Liver (tissue), 8 donors: ENCODE measurements at regions not wholly inside any gene's neighbourhood (a gene's known extent, or its start where the extent isn't known, plus 50 kb on each side); places are given as distances from the start of the nearest gene placed in this dataset.

Experiments
- DNase-seq: peaks from one replicate; pipeline ENCODE4 v3.0.0-alpha.2; 2017; ENCODE audit warnings: low spot score
- H3K27ac ChIP-seq, 2 donors: one replicate each; pipeline ENCODE4 v1.7.0; 2013; ENCODE audit warnings: inconsistent platforms in 2 of 2, low read length in 2 of 2, control low read depth in 1 of 2, low read depth in 1 of 2, mild to moderate bottlenecking in 1 of 2
- H3K27me3 ChIP-seq, 4 donors: one replicate each; pipeline versions ENCODE4 v1.6.1 to v1.7.0; 2013; ENCODE audit warnings: low read length in 3 of 4, inconsistent platforms in 1 of 4, mild to moderate bottlenecking in 1 of 4, moderate library complexity in 1 of 4; ENCODE audit not compliant: control insufficient read depth in 4 of 4, insufficient read depth in 4 of 4
- H3K36me3 ChIP-seq, 4 donors: one replicate each; pipeline versions ENCODE4 v1.6.1 to v1.7.0; 2013; ENCODE audit warnings: low read length in 3 of 4, mild to moderate bottlenecking in 3 of 4, low read depth in 1 of 4, moderate library complexity in 1 of 4; ENCODE audit not compliant: control insufficient read depth in 4 of 4, insufficient read depth in 3 of 4
- H3K4me1 ChIP-seq, 4 donors: one replicate each; pipeline versions ENCODE4 v1.6.1 to v1.7.0; 2013; ENCODE audit warnings: low read length in 3 of 4, mild to moderate bottlenecking in 3 of 4, moderate library complexity in 1 of 4; ENCODE audit not compliant: control insufficient read depth in 4 of 4, insufficient read depth in 4 of 4
- H3K4me3 ChIP-seq, 3 donors: one replicate each; pipeline versions ENCODE4 v1.6.1 to v1.7.0; 2013; ENCODE audit warnings: low read length in 3 of 3, control low read depth in 1 of 3, low read depth in 1 of 3, mild to moderate bottlenecking in 1 of 3
- H3K9ac ChIP-seq, 2 donors: one replicate each; pipeline ENCODE4 v1.7.0; 2013; ENCODE audit warnings: low read length in 2 of 2, mild to moderate bottlenecking in 2 of 2, moderate library complexity in 2 of 2, control low read depth in 1 of 2, low read depth in 1 of 2
- H3K9me3 ChIP-seq, 4 donors: one replicate each; pipeline versions ENCODE4 v1.6.1 to v1.7.0; 2013; ENCODE audit warnings: low read length in 3 of 4; ENCODE audit not compliant: control insufficient read depth in 4 of 4
- EGR1 ChIP-seq, 2 donors: IDR thresholded peaks; 2 replicates each; pipeline ENCODE4 v1.6.1; 2016 to 2018; ENCODE audit warnings: antibody characterized with exemption in 2 of 2, low read depth in 2 of 2
- FOXA1 ChIP-seq: IDR thresholded peaks from 2 replicates; pipeline ENCODE4 v1.6.1; 2016; ENCODE audit warnings: antibody characterized with exemption
- FOXA2 ChIP-seq: IDR thresholded peaks from 2 replicates; pipeline ENCODE4 v1.6.1; 2016; ENCODE audit warnings: antibody characterized with exemption
- GABPA ChIP-seq, 2 donors: IDR thresholded peaks in 1 of 2; conservative IDR thresholded peaks in 1 of 2; 2 replicates each; pipeline ENCODE4 v1.6.1; 2016; ENCODE audit warnings: antibody characterized with exemption in 2 of 2, mild to moderate bottlenecking in 1 of 2, moderate library complexity in 1 of 2
- HNF4A ChIP-seq, 2 donors: conservative IDR thresholded peaks; 2 replicates each; pipeline ENCODE4 v1.6.1; 2016; ENCODE audit warnings: antibody characterized with exemption in 2 of 2, mild to moderate bottlenecking in 2 of 2
- HNF4G ChIP-seq: IDR thresholded peaks from 2 replicates; pipeline ENCODE4 v1.6.1; 2016; ENCODE audit warnings: antibody characterized with exemption
- JUND ChIP-seq, 2 donors: IDR thresholded peaks; 2 replicates each; pipeline ENCODE4 v1.6.1; 2016; ENCODE audit warnings: antibody characterized with exemption in 2 of 2
- NR2F2 ChIP-seq: IDR thresholded peaks from 2 replicates; pipeline ENCODE4 v1.6.1; 2016; ENCODE audit warnings: antibody characterized with exemption
- RAD21 ChIP-seq, 2 donors: IDR thresholded peaks; 2 replicates each; pipeline ENCODE4 v1.6.1; 2016; ENCODE audit warnings: antibody characterized with exemption in 2 of 2, mild to moderate bottlenecking in 2 of 2
- RXRA ChIP-seq, 2 donors: IDR thresholded peaks; 2 replicates each; pipeline ENCODE4 v1.6.1; 2017 to 2018; ENCODE audit warnings: antibody characterized with exemption in 2 of 2, mild to moderate bottlenecking in 1 of 2
- SP1 ChIP-seq: IDR thresholded peaks from 2 replicates; pipeline ENCODE4 v1.6.1; 2018; ENCODE audit warnings: antibody characterized with exemption, mild to moderate bottlenecking
- TAF1 ChIP-seq: conservative IDR thresholded peaks from 2 replicates; pipeline ENCODE4 v1.6.1; 2016; ENCODE audit warnings: antibody characterized with exemption, mild to moderate bottlenecking
- YY1 ChIP-seq: IDR thresholded peaks from 2 replicates; pipeline ENCODE4 v1.6.1; 2016; ENCODE audit warnings: antibody characterized with exemption, mild to moderate bottlenecking
- WGBS: extraction: QIAGEN DNeasy Blood & Tissue Kit; methylation state at CpG from one replicate; pipeline ENCODE4 v1.1.7; 2013; 5-methylcytosine and 5-hydroxymethylcytosine counted together
- TF ChIP-seq, protein P1 (sequence below): IDR thresholded peaks from 2 replicates; pipeline ENCODE4 v1.6.1; 2016; ENCODE audit warnings: antibody characterized with exemption
- TF ChIP-seq, protein P2 (sequence below): IDR thresholded peaks from 2 replicates; pipeline ENCODE4 v1.6.1; 2016; ENCODE audit warnings: antibody characterized with exemption
- TF ChIP-seq, protein P3 (sequence below): IDR thresholded peaks from 2 replicates; pipeline ENCODE4 v1.6.1; 2016; ENCODE audit warnings: antibody characterized with exemption, mild to moderate bottlenecking
- TF ChIP-seq, protein P4 (sequence below): IDR thresholded peaks from 2 replicates; pipeline ENCODE4 v1.6.1; 2016; ENCODE audit warnings: antibody characterized with exemption
- TF ChIP-seq, protein P5 (sequence below): fragments of 150-350 bp; IDR thresholded peaks from 2 replicates; pipeline ENCODE4 v1.5.1; 2017; ENCODE audit warnings: improper control_type of control experiment, low read depth, low read length; ENCODE audit not compliant: missing input control
- donor health status: healthy.
- donor health status: healthy.
- donor health status: healthy.
- donor health status: healthy.
- donor health status: healthy.

DNA sequence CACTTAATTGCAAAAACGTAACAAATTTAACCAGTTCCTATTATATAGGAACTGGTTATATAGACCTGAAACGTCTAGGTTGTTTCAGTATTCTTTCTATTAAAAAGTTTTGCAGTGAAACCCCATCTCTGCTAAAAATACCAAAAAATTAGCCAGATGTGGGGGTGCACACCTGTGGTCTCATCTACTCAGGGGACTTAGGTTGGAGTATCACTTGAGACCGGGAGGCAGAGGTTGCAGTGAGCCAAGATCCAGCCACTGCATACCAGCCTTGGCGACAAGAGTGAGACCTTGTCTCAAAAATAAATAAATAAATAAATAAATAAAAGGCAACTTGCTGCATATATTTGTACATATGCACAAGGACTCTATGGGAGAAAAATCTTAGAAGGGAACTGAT lies 387.0 kb downstream of the TUSC7 start:
- 78% methylated on average over 4 of the region's 4 CpGs for WGBS
- Histone ChIP-seq H3K9me3 (no peaks in the 10 kb centered on the region), H3K27me3 (no peaks in the 10 kb centered on the region), H3K36me3 (peaks cover 0 to 2% (median 0%) of the 10 kb centered on the region in 4 donors), H3K4me3 (no peak overlapping the region), H3K4me1 (no peaks in the 10 kb centered on the region), H3K9ac (no peak overlapping the region), H3K27ac (no peak overlapping the region)
- DNase-seq: no peak
- TF ChIP-seq JUND (IDR thresholded peaks at IDR 0.05): no peak
- TF ChIP-seq TAF1: no peak
- TF ChIP-seq, protein P1, sequence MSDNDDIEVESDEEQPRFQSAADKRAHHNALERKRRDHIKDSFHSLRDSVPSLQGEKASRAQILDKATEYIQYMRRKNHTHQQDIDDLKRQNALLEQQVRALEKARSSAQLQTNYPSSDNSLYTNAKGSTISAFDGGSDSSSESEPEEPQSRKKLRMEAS: no peak
- TF ChIP-seq, protein P2, sequence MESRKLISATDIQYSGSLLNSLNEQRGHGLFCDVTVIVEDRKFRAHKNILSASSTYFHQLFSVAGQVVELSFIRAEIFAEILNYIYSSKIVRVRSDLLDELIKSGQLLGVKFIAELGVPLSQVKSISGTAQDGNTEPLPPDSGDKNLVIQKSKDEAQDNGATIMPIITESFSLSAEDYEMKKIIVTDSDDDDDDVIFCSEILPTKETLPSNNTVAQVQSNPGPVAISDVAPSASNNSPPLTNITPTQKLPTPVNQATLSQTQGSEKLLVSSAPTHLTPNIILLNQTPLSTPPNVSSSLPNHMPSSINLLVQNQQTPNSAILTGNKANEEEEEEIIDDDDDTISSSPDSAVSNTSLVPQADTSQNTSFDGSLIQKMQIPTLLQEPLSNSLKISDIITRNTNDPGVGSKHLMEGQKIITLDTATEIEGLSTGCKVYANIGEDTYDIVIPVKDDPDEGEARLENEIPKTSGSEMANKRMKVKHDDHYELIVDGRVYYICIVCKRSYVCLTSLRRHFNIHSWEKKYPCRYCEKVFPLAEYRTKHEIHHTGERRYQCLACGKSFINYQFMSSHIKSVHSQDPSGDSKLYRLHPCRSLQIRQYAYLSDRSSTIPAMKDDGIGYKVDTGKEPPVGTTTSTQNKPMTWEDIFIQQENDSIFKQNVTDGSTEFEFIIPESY: no peak
- no peak for TF ChIP-seq YY1
- TF ChIP-seq RXRA (IDR thresholded peaks at IDR 0.05): no peak
- no peak for TF ChIP-seq EGR1 (IDR thresholded peaks at IDR 0.05; ENCODE audit: low read depth in 2 of 2)
- TF ChIP-seq HNF4A (conservative IDR thresholded peaks at IDR 0.05): no peak
- no peak for TF ChIP-seq HNF4G
- TF ChIP-seq, protein P3, sequence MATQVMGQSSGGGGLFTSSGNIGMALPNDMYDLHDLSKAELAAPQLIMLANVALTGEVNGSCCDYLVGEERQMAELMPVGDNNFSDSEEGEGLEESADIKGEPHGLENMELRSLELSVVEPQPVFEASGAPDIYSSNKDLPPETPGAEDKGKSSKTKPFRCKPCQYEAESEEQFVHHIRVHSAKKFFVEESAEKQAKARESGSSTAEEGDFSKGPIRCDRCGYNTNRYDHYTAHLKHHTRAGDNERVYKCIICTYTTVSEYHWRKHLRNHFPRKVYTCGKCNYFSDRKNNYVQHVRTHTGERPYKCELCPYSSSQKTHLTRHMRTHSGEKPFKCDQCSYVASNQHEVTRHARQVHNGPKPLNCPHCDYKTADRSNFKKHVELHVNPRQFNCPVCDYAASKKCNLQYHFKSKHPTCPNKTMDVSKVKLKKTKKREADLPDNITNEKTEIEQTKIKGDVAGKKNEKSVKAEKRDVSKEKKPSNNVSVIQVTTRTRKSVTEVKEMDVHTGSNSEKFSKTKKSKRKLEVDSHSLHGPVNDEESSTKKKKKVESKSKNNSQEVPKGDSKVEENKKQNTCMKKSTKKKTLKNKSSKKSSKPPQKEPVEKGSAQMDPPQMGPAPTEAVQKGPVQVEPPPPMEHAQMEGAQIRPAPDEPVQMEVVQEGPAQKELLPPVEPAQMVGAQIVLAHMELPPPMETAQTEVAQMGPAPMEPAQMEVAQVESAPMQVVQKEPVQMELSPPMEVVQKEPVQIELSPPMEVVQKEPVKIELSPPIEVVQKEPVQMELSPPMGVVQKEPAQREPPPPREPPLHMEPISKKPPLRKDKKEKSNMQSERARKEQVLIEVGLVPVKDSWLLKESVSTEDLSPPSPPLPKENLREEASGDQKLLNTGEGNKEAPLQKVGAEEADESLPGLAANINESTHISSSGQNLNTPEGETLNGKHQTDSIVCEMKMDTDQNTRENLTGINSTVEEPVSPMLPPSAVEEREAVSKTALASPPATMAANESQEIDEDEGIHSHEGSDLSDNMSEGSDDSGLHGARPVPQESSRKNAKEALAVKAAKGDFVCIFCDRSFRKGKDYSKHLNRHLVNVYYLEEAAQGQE: no peak
- no peak for TF ChIP-seq FOXA2
- no peak for TF ChIP-seq RAD21 (IDR thresholded peaks at IDR 0.05)

DNA sequence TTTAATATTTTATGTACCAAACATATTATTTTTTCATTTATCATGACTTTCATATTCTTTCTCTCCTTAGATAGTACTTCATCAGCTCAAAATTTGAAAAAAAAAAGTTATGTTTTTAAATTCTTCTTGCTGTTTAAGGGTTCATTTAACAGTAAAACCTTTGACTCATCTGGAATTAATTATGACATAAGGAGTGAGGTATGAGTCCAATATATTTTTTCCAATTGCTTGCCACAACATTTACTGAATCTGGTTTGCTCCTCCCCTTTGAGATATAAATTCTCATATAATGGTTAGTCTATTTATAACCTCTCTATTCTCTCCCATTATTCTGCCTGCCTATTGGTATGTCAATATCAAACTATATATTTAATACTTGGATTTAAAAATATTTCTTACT lies 387.8 kb downstream of the TUSC7 start:
- no peak for TF ChIP-seq HNF4G
- TF ChIP-seq EGR1 (IDR thresholded peaks at IDR 0.05; ENCODE audit: low read depth in 2 of 2): no peak
- TF ChIP-seq GABPA (IDR thresholded peaks at IDR 0.05 in 1 of 2, conservative IDR thresholded peaks at IDR 0.05 in 1 of 2): no peak
- no peak for TF ChIP-seq RAD21 (IDR thresholded peaks at IDR 0.05)
- no peak for TF ChIP-seq SP1
- no peak for TF ChIP-seq RXRA (IDR thresholded peaks at IDR 0.05)
- TF ChIP-seq FOXA2: no peak
- no peak for TF ChIP-seq HNF4A (conservative IDR thresholded peaks at IDR 0.05)
- TF ChIP-seq, protein P1: no peak
- no peak for TF ChIP-seq JUND (IDR thresholded peaks at IDR 0.05)
- TF ChIP-seq, protein P3: no peak
- TF ChIP-seq, protein P2: no peak
- TF ChIP-seq, protein P4, sequence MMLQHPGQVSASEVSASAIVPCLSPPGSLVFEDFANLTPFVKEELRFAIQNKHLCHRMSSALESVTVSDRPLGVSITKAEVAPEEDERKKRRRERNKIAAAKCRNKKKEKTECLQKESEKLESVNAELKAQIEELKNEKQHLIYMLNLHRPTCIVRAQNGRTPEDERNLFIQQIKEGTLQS: no peak
- TF ChIP-seq YY1: no peak
- TF ChIP-seq, protein P5, sequence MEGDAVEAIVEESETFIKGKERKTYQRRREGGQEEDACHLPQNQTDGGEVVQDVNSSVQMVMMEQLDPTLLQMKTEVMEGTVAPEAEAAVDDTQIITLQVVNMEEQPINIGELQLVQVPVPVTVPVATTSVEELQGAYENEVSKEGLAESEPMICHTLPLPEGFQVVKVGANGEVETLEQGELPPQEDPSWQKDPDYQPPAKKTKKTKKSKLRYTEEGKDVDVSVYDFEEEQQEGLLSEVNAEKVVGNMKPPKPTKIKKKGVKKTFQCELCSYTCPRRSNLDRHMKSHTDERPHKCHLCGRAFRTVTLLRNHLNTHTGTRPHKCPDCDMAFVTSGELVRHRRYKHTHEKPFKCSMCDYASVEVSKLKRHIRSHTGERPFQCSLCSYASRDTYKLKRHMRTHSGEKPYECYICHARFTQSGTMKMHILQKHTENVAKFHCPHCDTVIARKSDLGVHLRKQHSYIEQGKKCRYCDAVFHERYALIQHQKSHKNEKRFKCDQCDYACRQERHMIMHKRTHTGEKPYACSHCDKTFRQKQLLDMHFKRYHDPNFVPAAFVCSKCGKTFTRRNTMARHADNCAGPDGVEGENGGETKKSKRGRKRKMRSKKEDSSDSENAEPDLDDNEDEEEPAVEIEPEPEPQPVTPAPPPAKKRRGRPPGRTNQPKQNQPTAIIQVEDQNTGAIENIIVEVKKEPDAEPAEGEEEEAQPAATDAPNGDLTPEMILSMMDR: no peak
- TF ChIP-seq NR2F2: no peak
- TF ChIP-seq FOXA1: no peak
- TF ChIP-seq TAF1: no peak
- Histone ChIP-seq H3K36me3 (peaks cover 0 to 2% (median 0%) of the 10 kb centered on the region in 4 donors), H3K27me3 (no peaks in the 10 kb centered on the region), H3K9me3 (no peaks in the 10 kb centered on the region), H3K27ac (no peak overlapping the region), H3K4me3 (no peak overlapping the region), H3K9ac (no peak overlapping the region), H3K4me1 (no peaks in the 10 kb centered on the region)
- DNase-seq: no peak
